GM23338 (cell line): ENCODE measurements at regions not wholly inside any gene's neighbourhood (a gene's known extent, or its start where the extent isn't known, plus 50 kb on each side); places are given as distances from the start of the nearest gene placed in this dataset.

Source experiments
- ATAC-seq: fragments of 200-7000 bp; cut with Tn5 transposase; 3 replicates; pipeline ENCODE4 v1.9.1; 2020
- DNase-seq: peaks from one replicate; pipeline ENCODE4 v3.0.0-alpha.2; 2015; ENCODE audit warnings: low spot score
- H2AFZ ChIP-seq: fragments of 200-600 bp; sonication (generic); 2 replicates; pipeline ENCODE4 v1.8.0; 2016; ENCODE audit warnings: antibody characterized with exemption, mild to moderate bottlenecking, moderate library complexity
- H3F3A ChIP-seq: fragments of 200-600 bp; sonication (generic); replicated peaks from 2 replicates; pipeline ENCODE4 v1.8.0; 2017; ENCODE audit warnings: antibody characterized with exemption, mixed run types, low read depth
- H3K27ac ChIP-seq: fragments of 200-600 bp; sonication (generic); 2 replicates; pipeline ENCODE4 v1.6.1; 2016; ENCODE audit warnings: low read depth
- H3K27me3 ChIP-seq: fragments of 200-600 bp; sonication (generic); 2 replicates; pipeline ENCODE4 v1.8.0; 2016; ENCODE audit warnings: mild to moderate bottlenecking, mixed run types, moderate library complexity; ENCODE audit not compliant: insufficient read depth
- H3K36me3 ChIP-seq: fragments of 200-600 bp; sonication (generic); 2 replicates; pipeline ENCODE4 v1.8.0; 2016; ENCODE audit warnings: mild to moderate bottlenecking; ENCODE audit not compliant: insufficient read depth
- H3K4me1 ChIP-seq: fragments of 200-600 bp; sonication (generic); 2 replicates; pipeline ENCODE4 v1.8.0; 2016; ENCODE audit warnings: mild to moderate bottlenecking, moderate library complexity; ENCODE audit not compliant: insufficient read depth
- H3K4me2 ChIP-seq: fragments of 200-600 bp; sonication (generic); 2 replicates; pipeline ENCODE4 v1.7.1; 2017; ENCODE audit warnings: mixed run types
- H3K4me3 ChIP-seq: fragments of 200-600 bp; sonication (generic); 2 replicates; pipeline ENCODE4 v1.6.1; 2016; ENCODE audit warnings: mixed run types
- H3K79me2 ChIP-seq: fragments of 200-600 bp; sonication (generic); replicated peaks from 2 replicates; pipeline ENCODE4 v1.8.0; 2017; ENCODE audit warnings: mild to moderate bottlenecking; ENCODE audit not compliant: insufficient read depth
- H3K9me2 ChIP-seq: fragments of 200-600 bp; sonication (generic); 2 replicates; pipeline ENCODE4 v1.8.0; 2017; ENCODE audit not compliant: insufficient read depth
- H4K20me1 ChIP-seq: fragments of 200-600 bp; sonication (generic); replicated peaks from 2 replicates; pipeline ENCODE4 v1.8.0; 2017; ENCODE audit warnings: mild to moderate bottlenecking; ENCODE audit not compliant: insufficient read depth
- H3K27ac Mint-ChIP-seq: 2 replicates; pipeline ENCODE4 v1.8.0; 2020; ENCODE audit warnings: inconsistent platforms, mild to moderate bottlenecking, moderate library complexity, mixed read lengths
- H3K27me3 Mint-ChIP-seq: 3 replicates; pipeline ENCODE4 v1.8.0; 2022; ENCODE audit warnings: low read depth, mild to moderate bottlenecking, moderate library complexity, mixed read lengths, inconsistent platforms; ENCODE audit not compliant: insufficient read depth, poor library complexity
- H3K36me3 Mint-ChIP-seq: 3 replicates; pipeline ENCODE4 v1.8.0; 2021; ENCODE audit warnings: low read depth, mild to moderate bottlenecking, inconsistent platforms, moderate library complexity, mixed read lengths
- H3K4me1 Mint-ChIP-seq: 3 replicates; pipeline ENCODE4 v1.8.0; 2020; ENCODE audit warnings: mild to moderate bottlenecking, inconsistent platforms, mixed read lengths
- H3K4me3 Mint-ChIP-seq: 3 replicates; pipeline ENCODE4 v1.8.0; 2021; ENCODE audit warnings: moderate library complexity, mild to moderate bottlenecking, inconsistent platforms, mixed read lengths
- H3K9me3 Mint-ChIP-seq: 3 replicates; pipeline ENCODE4 v1.8.0; 2020; ENCODE audit warnings: moderate library complexity, mild to moderate bottlenecking, inconsistent platforms, mixed read lengths
- CREB1 ChIP-seq: fragments of 250-450 bp; sonication (Bioruptor Pico); IDR thresholded peaks from 2 replicates; pipeline ENCODE4 v1.5.0; 2020; ENCODE audit warnings: low read depth, mild to moderate bottlenecking, moderate library complexity
- EZH2 ChIP-seq: fragments of 200-600 bp; sonication (generic); IDR thresholded peaks from one replicate; pipeline ENCODE4 v1.8.0; 2017; ENCODE audit warnings: antibody characterized with exemption, mild to moderate bottlenecking, low read depth; ENCODE audit not compliant: unreplicated experiment
- EZH2phosphoT487 ChIP-seq: fragments of 200-600 bp; sonication (generic); IDR thresholded peaks from one replicate; pipeline ENCODE4 v1.8.1; 2018; ENCODE audit warnings: antibody characterized with exemption; ENCODE audit not compliant: unreplicated experiment
- NANOG ChIP-seq: IDR thresholded peaks from 2 replicates; pipeline ENCODE4 v1.6.1; 2016; ENCODE audit warnings: antibody characterized with exemption, borderline replicate concordance
- POLR2AphosphoS5 ChIP-seq: IDR thresholded peaks from 2 replicates; pipeline ENCODE4 v1.6.1; 2016; ENCODE audit warnings: antibody characterized with exemption, low read depth
- STAT1 ChIP-seq: IDR thresholded peaks from one replicate; pipeline ENCODE4 v1.6.1; 2016; ENCODE audit warnings: antibody characterized with exemption; ENCODE audit not compliant: unreplicated experiment
- ZNF114 ChIP-seq: fragments of 250-450 bp; sonication (Bioruptor Pico); IDR thresholded peaks from 2 replicates; pipeline ENCODE4 v1.5.0; 2020; ENCODE audit warnings: mild to moderate bottlenecking, moderate library complexity
- ZNF331 ChIP-seq: fragments of 250-450 bp; sonication (Bioruptor Pico); IDR thresholded peaks from 2 replicates; pipeline ENCODE4 v1.5.0; 2020; ENCODE audit warnings: low read depth, mild to moderate bottlenecking, moderate library complexity
- TF ChIP-seq, protein P1 (sequence below): IDR thresholded peaks from 2 replicates; pipeline ENCODE4 v1.6.1; 2016; ENCODE audit warnings: antibody characterized with exemption
- TF ChIP-seq, protein P2 (sequence below), 2 experiments: fragments of 200-600 bp in 1 of 2; sonication (generic) in 1 of 2; conservative IDR thresholded peaks; 2 replicates each; pipeline versions ENCODE4 v1.5.1 to v1.6.1; 2016 to 2017; ENCODE audit warnings: antibody characterized with exemption in 2 of 2, low read depth in 2 of 2, mild to moderate bottlenecking in 2 of 2, moderate library complexity in 1 of 2
- TF ChIP-seq, protein P3 (sequence below): IDR thresholded peaks from one replicate; pipeline ENCODE4 v1.6.1; 2018; ENCODE audit warnings: antibody characterized with exemption; ENCODE audit not compliant: unreplicated experiment

DNA sequence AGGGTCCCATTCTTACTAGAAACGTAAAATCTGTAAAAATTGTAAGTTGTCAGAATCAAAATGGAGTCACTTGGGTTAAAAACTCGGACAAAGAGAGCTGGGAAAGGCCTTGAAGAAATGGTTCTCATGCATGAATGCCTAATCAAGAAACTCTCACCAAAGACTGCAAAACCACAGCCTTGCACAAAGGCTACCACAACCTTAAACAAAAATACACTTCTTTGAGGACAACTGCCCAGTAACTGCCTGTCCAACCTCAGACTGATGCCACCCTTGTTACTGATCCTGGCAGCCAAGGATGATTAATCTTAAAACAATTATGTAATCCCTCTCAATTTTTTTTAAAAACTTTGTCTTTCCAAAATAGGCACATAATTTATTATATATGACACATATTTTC lies 299.3 kb downstream of the CCDC85A start:
- no peak for TF ChIP-seq ZNF331 (CRISPR knock-in tag)
- TF ChIP-seq, protein P1, sequence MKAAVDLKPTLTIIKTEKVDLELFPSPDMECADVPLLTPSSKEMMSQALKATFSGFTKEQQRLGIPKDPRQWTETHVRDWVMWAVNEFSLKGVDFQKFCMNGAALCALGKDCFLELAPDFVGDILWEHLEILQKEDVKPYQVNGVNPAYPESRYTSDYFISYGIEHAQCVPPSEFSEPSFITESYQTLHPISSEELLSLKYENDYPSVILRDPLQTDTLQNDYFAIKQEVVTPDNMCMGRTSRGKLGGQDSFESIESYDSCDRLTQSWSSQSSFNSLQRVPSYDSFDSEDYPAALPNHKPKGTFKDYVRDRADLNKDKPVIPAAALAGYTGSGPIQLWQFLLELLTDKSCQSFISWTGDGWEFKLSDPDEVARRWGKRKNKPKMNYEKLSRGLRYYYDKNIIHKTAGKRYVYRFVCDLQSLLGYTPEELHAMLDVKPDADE = no peak
- TF ChIP-seq STAT1 = no peak
- no peak for TF ChIP-seq CREB1 (CRISPR knock-in tag)
- TF ChIP-seq, protein P2, sequence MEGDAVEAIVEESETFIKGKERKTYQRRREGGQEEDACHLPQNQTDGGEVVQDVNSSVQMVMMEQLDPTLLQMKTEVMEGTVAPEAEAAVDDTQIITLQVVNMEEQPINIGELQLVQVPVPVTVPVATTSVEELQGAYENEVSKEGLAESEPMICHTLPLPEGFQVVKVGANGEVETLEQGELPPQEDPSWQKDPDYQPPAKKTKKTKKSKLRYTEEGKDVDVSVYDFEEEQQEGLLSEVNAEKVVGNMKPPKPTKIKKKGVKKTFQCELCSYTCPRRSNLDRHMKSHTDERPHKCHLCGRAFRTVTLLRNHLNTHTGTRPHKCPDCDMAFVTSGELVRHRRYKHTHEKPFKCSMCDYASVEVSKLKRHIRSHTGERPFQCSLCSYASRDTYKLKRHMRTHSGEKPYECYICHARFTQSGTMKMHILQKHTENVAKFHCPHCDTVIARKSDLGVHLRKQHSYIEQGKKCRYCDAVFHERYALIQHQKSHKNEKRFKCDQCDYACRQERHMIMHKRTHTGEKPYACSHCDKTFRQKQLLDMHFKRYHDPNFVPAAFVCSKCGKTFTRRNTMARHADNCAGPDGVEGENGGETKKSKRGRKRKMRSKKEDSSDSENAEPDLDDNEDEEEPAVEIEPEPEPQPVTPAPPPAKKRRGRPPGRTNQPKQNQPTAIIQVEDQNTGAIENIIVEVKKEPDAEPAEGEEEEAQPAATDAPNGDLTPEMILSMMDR (conservative IDR thresholded peaks at IDR 0.05; ENCODE audit: low read depth in 2 of 2) = no peak
- TF ChIP-seq, protein P3, sequence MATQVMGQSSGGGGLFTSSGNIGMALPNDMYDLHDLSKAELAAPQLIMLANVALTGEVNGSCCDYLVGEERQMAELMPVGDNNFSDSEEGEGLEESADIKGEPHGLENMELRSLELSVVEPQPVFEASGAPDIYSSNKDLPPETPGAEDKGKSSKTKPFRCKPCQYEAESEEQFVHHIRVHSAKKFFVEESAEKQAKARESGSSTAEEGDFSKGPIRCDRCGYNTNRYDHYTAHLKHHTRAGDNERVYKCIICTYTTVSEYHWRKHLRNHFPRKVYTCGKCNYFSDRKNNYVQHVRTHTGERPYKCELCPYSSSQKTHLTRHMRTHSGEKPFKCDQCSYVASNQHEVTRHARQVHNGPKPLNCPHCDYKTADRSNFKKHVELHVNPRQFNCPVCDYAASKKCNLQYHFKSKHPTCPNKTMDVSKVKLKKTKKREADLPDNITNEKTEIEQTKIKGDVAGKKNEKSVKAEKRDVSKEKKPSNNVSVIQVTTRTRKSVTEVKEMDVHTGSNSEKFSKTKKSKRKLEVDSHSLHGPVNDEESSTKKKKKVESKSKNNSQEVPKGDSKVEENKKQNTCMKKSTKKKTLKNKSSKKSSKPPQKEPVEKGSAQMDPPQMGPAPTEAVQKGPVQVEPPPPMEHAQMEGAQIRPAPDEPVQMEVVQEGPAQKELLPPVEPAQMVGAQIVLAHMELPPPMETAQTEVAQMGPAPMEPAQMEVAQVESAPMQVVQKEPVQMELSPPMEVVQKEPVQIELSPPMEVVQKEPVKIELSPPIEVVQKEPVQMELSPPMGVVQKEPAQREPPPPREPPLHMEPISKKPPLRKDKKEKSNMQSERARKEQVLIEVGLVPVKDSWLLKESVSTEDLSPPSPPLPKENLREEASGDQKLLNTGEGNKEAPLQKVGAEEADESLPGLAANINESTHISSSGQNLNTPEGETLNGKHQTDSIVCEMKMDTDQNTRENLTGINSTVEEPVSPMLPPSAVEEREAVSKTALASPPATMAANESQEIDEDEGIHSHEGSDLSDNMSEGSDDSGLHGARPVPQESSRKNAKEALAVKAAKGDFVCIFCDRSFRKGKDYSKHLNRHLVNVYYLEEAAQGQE = no peak
- TF ChIP-seq EZH2phosphoT487 = no peak
- no peak for TF ChIP-seq ZNF114
- no peak for TF ChIP-seq EZH2
- no peak for TF ChIP-seq NANOG
- Histone ChIP-seq H3K79me2 (no peaks in the 10 kb centered on the region), H3K27ac (no peak overlapping the region), H2AFZ (peak overlapping the region; percentile 2; the same call in 1 of the 2 replicates), H4K20me1 (no peaks in the 10 kb centered on the region), H3K4me2 (no peak overlapping the region), H3K36me3 (no peaks in the 10 kb centered on the region), H3K4me3 (no peak overlapping the region), H3K4me1 (no peaks in the 10 kb centered on the region), H3F3A (no peaks in the 10 kb centered on the region), H3K27me3 (no peaks in the 10 kb centered on the region), H3K9me2 (peaks cover 3% of the 10 kb centered on the region; the same call in 1 of the 2 replicates)
- Mint-ChIP-seq H3K27me3 (no peaks in the 10 kb centered on the region), H3K36me3 (no peaks in the 10 kb centered on the region), H3K4me3 (no peak overlapping the region), H3K4me1 (peaks cover 2% of the 10 kb centered on the region; the same call in 2 of the 3 replicates), H3K9me3 (no peaks in the 10 kb centered on the region), H3K27ac (no peak overlapping the region)
- DNase-seq (no peak), ATAC-seq (no peak)

DNA sequence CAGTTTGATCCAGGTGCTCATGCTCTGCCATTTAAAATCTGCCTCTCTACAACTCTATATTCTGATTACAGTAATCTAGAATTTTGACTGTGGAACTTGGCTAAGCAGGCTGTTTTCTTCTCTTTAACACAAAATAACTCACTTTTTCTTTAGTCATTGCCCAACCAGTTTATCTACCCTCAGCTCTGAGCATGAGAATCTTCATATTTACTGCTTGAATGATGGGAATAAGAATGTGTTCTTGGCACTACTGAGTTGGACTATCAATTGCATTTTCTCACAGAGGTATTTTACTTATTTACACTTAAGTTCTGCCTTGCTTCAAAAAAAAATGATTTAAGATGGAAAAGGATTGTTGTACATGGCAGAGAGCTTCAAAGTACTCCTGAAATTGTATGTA lies 301.1 kb downstream of the CCDC85A start:
- no peak for DNase-seq
- TF ChIP-seq, protein P3 = no peak
- TF ChIP-seq ZNF114 = no peak
- TF ChIP-seq, protein P1 = no peak
- no peak for TF ChIP-seq POLR2AphosphoS5
- no peak for TF ChIP-seq EZH2phosphoT487
- TF ChIP-seq STAT1 = no peak
- no peak for TF ChIP-seq EZH2
- TF ChIP-seq ZNF331 (CRISPR knock-in tag) = no peak
- TF ChIP-seq CREB1 (CRISPR knock-in tag) = no peak

More for the DNA sequence above, 301.1 kb downstream of the CCDC85A start:
- no peak overlapping the region for H3K27ac Mint-ChIP-seq
- peaks cover 3% of the 10 kb centered on the region; the same call in 1 of the 2 replicates for H3K9me2 ChIP-seq
- H3K4me3 ChIP-seq = no peak overlapping the region
- H3K27me3 Mint-ChIP-seq = no peaks in the 10 kb centered on the region
- H3K4me1 Mint-ChIP-seq = peaks cover 2% of the 10 kb centered on the region; the same call in 2 of the 3 replicates
- no peaks in the 10 kb centered on the region for H3F3A ChIP-seq
- no peak overlapping the region for H3K27ac ChIP-seq
- H3K4me3 Mint-ChIP-seq = no peak overlapping the region
- no peak for ATAC-seq
- H2AFZ ChIP-seq = no peak overlapping the region
- H3K4me1 ChIP-seq = no peaks in the 10 kb centered on the region
- no peaks in the 10 kb centered on the region for H4K20me1 ChIP-seq
- no peak overlapping the region for H3K4me2 ChIP-seq
- no peaks in the 10 kb centered on the region for H3K36me3 ChIP-seq
- H3K27me3 ChIP-seq = no peaks in the 10 kb centered on the region
- no peaks in the 10 kb centered on the region for H3K79me2 ChIP-seq
- H3K36me3 Mint-ChIP-seq = no peaks in the 10 kb centered on the region
- H3K9me3 Mint-ChIP-seq = no peaks in the 10 kb centered on the region
